Parathyroid adenoma (tissue), 2 donors: ENCODE measurements at regions not wholly inside any gene's neighbourhood (a gene's known extent, or its start where the extent isn't known, plus 50 kb on each side); places are given as distances from the start of the nearest gene placed in this dataset.

Experiments used
- H2AFZ ChIP-seq: fragments of 300-600 bp; sonication (generic); one replicate; pipeline ENCODE4 v1.7.0; 2017; ENCODE audit warnings: antibody characterized with exemption, mild to moderate bottlenecking
- H3K27ac ChIP-seq: fragments of 300-600 bp; sonication (generic); one replicate; pipeline ENCODE4 v1.7.0; 2017
- H3K27me3 ChIP-seq: fragments of 300-600 bp; sonication (generic); one replicate; pipeline ENCODE4 v1.7.0; 2017; ENCODE audit warnings: low read length; ENCODE audit not compliant: control insufficient read depth, insufficient read depth
- H3K36me3 ChIP-seq: fragments of 300-600 bp; sonication (generic); one replicate; pipeline ENCODE4 v1.7.0; 2017; ENCODE audit warnings: low read length; ENCODE audit not compliant: control insufficient read depth, insufficient read depth
- H3K4me1 ChIP-seq: fragments of 300-600 bp; sonication (generic); one replicate; pipeline ENCODE4 v1.7.0; 2017; ENCODE audit warnings: control low read depth
- H3K4me2 ChIP-seq: fragments of 300-600 bp; sonication (generic); one replicate; pipeline ENCODE4 v1.7.0; 2017; ENCODE audit warnings: low read length
- H3K4me3 ChIP-seq: fragments of 300-600 bp; sonication (generic); one replicate; pipeline ENCODE4 v1.7.0; 2017; ENCODE audit warnings: low read depth, low read length
- H3K79me2 ChIP-seq: fragments of 300-600 bp; sonication (generic); one replicate; pipeline ENCODE4 v1.7.0; 2017; ENCODE audit warnings: control low read depth
- H3K9ac ChIP-seq: fragments of 300-600 bp; sonication (generic); one replicate; pipeline ENCODE4 v1.7.0; 2017; ENCODE audit warnings: mild to moderate bottlenecking
- H3K9me3 ChIP-seq: fragments of 300-600 bp; sonication (generic); one replicate; pipeline ENCODE4 v1.7.0; 2017; ENCODE audit warnings: low read length; ENCODE audit not compliant: control insufficient read depth
- TF ChIP-seq, protein P1 (sequence below): fragments of 300-600 bp; sonication (generic); IDR thresholded peaks from one replicate; pipeline ENCODE4 v1.7.0; 2017; ENCODE audit warnings: antibody characterized with exemption, mild to moderate bottlenecking
- donor health status: primary hyperparathyroidism.

DNA sequence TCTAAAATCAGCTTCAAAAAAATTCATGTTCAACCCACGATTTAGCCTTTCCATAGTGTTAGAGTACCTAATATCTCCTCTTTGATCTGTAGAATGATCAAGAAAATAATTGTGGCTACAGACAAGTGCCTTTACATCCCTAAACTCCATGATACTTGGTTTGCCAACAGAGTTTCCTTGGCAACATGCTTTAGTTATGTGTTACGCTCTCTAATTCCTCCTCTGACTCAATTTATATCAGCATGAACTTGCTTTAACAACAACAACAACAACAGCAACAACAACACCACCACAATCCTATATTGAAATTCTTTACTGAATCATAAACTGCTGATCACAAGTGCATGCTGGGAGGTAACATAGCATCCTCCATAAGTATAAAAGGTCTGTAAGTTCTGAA lies 757.8 kb downstream of the CDH11 start:
- no peaks in the 10 kb centered on the region for H3K9me3 ChIP-seq
- no peaks in the 10 kb centered on the region for H3K27me3 ChIP-seq
- H3K36me3 ChIP-seq, result no peaks in the 10 kb centered on the region
- no peak overlapping the region for H2AFZ ChIP-seq
- H3K79me2 ChIP-seq, result no peaks in the 10 kb centered on the region
- TF ChIP-seq, protein P1, sequence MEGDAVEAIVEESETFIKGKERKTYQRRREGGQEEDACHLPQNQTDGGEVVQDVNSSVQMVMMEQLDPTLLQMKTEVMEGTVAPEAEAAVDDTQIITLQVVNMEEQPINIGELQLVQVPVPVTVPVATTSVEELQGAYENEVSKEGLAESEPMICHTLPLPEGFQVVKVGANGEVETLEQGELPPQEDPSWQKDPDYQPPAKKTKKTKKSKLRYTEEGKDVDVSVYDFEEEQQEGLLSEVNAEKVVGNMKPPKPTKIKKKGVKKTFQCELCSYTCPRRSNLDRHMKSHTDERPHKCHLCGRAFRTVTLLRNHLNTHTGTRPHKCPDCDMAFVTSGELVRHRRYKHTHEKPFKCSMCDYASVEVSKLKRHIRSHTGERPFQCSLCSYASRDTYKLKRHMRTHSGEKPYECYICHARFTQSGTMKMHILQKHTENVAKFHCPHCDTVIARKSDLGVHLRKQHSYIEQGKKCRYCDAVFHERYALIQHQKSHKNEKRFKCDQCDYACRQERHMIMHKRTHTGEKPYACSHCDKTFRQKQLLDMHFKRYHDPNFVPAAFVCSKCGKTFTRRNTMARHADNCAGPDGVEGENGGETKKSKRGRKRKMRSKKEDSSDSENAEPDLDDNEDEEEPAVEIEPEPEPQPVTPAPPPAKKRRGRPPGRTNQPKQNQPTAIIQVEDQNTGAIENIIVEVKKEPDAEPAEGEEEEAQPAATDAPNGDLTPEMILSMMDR, result no peak
- no peak overlapping the region for H3K4me2 ChIP-seq
- no peak overlapping the region for H3K9ac ChIP-seq
- no peak overlapping the region for H3K27ac ChIP-seq
- no peaks in the 10 kb centered on the region for H3K4me1 ChIP-seq
- H3K4me3 ChIP-seq, result no peak overlapping the region

DNA sequence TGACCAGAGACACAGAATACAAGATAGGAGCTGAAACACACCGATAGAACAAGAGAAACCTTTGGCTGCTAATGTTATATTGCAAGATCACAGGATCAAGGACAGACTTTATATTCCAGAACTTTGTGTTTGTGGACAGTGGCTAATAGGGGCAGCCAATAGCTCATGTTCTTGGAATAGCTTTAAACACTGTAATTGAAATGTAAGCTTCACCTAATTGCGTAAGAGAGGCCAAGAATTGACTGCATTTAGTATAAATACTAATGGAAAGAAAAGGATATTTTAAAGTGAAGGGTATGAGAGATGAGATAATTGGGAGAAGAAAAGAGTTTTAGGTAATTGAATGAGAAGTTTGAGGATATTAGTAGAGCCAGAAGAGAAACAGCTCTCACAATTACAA lies 758.8 kb downstream of the CDH11 start:
- TF ChIP-seq, protein P1, result no peak
- no peaks in the 10 kb centered on the region for H3K79me2 ChIP-seq
- no peak overlapping the region for H2AFZ ChIP-seq
- no peak overlapping the region for H3K27ac ChIP-seq
- no peaks in the 10 kb centered on the region for H3K4me1 ChIP-seq
- H3K36me3 ChIP-seq, result no peaks in the 10 kb centered on the region
- H3K9me3 ChIP-seq, result no peaks in the 10 kb centered on the region
- H3K4me3 ChIP-seq, result no peak overlapping the region
- H3K9ac ChIP-seq, result no peak overlapping the region
- H3K4me2 ChIP-seq, result no peak overlapping the region
- H3K27me3 ChIP-seq, result no peaks in the 10 kb centered on the region

DNA sequence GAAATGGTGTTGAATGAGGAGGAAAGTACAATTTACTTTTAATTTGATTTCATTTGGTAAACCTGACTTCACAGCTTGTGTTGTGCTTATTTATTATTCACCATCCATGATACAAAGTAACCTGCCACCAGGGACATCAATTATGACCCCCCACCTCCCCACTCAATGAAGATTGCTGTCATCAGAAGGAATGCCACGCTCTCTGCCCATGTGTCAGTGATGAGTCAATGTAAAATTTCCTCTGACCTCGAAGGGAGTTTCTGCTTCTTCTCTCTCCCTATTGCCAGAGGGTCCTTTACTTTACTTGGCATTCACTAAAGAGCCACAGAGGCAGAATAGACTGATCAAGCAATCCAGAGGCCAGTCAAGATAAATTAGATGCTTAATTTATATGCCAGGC lies 759.7 kb downstream of the CDH11 start:
- Histone ChIP-seq H3K79me2 (no peaks in the 10 kb centered on the region), H3K9me3 (no peaks in the 10 kb centered on the region), H3K4me2 (no peak overlapping the region), H2AFZ (no peak overlapping the region), H3K9ac (no peak overlapping the region), H3K27me3 (no peaks in the 10 kb centered on the region), H3K4me1 (no peaks in the 10 kb centered on the region), H3K4me3 (no peak overlapping the region), H3K27ac (no peak overlapping the region), H3K36me3 (no peaks in the 10 kb centered on the region)
- TF ChIP-seq, protein P1, result no peak

DNA sequence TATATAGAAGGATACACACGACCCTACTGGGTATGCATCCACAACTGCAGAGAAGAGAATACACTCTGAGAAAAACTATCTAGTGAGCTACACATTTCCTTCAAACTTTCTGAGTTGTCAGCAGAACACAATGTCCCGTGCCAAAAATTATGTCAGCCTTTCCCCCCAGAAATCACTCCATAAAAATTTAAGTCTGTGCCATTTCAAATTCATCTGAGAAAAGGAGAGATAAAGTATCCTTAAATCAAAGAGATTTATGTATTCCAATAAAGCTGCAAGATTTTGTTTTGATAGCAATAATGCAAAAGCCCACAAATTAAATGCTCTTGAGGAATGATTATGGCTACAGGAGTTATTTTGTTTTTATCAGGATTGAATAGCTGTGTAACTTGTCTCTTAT lies 760.1 kb downstream of the CDH11 start:
- H3K36me3 ChIP-seq, result no peaks in the 10 kb centered on the region
- H3K9ac ChIP-seq, result no peak overlapping the region
- no peaks in the 10 kb centered on the region for H3K9me3 ChIP-seq
- no peaks in the 10 kb centered on the region for H3K79me2 ChIP-seq
- no peak overlapping the region for H3K4me2 ChIP-seq
- TF ChIP-seq, protein P1, result no peak
- no peaks in the 10 kb centered on the region for H3K4me1 ChIP-seq
- no peak overlapping the region for H2AFZ ChIP-seq
- no peak overlapping the region for H3K4me3 ChIP-seq
- H3K27me3 ChIP-seq, result no peaks in the 10 kb centered on the region
- H3K27ac ChIP-seq, result no peak overlapping the region

DNA sequence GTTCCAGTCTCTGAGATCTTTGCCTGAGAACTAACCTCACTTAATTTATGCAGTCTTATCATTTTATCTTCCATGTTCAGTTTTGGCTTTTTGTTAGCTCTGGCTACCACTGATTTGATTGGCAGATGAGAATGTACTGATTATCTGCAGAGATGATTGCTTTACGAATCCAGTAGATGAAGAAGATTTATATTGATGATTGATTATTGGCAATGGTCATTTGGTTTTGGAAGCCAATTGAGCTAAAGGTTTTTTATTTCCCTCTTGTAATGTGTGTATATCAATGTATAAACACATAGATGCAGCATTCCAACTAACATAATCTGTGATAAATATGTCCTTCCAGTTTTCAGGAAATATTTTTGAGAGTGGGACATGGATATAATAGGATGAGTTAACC lies 763.6 kb downstream of the CDH11 start:
- Histone ChIP-seq H3K4me3 (no peak overlapping the region), H3K4me2 (no peak overlapping the region), H3K4me1 (no peaks in the 10 kb centered on the region), H3K36me3 (no peaks in the 10 kb centered on the region), H3K79me2 (no peaks in the 10 kb centered on the region), H3K9me3 (no peaks in the 10 kb centered on the region), H2AFZ (no peak overlapping the region), H3K27ac (no peak overlapping the region), H3K27me3 (no peaks in the 10 kb centered on the region), H3K9ac (no peak overlapping the region)
- TF ChIP-seq, protein P1, result no peak
